ENCODE measurements at regions not wholly inside any gene's neighbourhood (a gene's known extent, or its start where the extent isn't known, plus 50 kb on each side); places are given as distances from the start of the nearest gene placed in this dataset.

DNA sequence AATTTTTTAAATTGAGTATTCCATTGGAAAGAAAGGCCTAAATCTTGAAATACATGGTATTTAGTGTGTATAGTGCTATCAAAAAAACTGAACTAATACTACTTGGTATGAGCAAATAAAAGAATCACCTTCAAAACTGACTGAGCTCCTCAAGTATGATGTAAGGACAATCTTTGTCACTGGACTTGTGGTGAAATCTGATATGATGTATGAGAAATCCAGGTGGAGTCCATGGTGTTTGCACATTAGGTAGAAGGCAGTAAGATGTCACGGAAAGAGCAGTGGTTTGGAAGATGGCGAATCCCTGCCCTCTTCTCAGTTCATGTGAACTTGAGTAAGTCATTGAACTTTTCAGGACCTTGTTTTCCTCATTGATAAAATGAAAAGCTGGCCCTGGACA, 62.1 kb upstream of the COL1A2 start:
- H3K4me3 ChIP-seq (ENCODE audit: low read depth, low read length) = no peak overlapping the region
- no peak for DNase-seq (ENCODE audit: low read depth)

DNA sequence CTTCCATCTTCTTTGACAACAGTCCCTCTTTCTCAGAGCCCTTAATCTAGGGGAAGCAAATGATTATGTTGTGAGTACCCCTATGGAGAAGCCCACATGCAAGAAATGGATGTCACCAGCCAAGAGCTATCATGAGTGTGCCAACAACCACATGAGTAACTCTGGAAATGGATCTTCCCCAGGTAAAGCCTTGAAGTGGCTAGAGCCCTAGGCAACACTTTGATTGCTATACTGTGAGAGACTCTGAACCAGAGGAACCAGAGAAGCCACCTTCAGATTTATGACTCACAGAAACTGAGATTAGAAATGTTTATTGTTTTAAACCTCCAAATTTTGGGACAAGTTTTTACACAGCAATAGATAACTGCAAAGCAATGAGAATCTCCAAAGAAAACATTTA, 60.9 kb upstream of the COL1A2 start:
- H3K4me3 ChIP-seq (ENCODE audit: low read depth, low read length) = no peak overlapping the region
- no peak for DNase-seq (ENCODE audit: low read depth)

DNA sequence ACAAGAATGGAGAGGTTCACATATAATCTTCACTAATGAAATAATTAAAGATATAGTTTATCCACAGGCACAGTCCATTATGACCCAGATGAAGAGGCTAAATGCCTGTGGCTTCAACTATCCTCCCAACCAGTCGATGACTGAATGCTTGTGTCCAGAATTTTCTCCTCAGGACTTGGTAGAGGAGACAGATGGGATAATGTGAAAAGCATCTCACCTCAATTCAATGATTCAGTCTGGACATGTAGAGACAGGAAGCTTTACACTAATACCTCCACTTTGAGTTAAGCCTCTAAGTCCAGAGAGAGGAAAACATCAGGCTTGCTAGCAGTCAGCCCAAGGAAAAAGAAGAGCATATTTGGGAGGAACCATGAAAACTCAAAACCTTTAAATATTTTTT, 59.1 kb upstream of the COL1A2 start:
- no peak overlapping the region for H3K4me3 ChIP-seq (ENCODE audit: low read depth, low read length)
- no peak for DNase-seq (ENCODE audit: low read depth)

DNA sequence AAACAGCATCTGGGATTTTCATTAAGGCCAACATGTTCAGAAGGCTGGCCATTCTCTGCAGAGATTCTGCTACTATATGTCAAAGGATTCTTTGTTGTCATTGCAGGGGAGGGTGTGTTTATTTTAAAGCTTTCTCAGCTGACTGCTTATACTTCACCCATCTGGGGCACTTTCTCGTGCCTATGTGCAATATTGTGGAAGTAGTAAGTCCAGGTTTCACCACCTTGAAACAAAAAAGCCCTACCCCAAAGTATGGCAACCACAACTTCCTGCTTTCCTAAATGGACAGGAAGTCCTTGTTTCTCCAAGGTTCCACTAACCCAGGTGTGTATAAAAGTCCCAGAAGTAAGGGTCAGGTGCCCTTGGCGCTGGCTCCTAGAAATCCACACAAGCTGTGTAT, 58.7 kb upstream of the COL1A2 start:
- DNase-seq (ENCODE audit: low read depth) = no peak
- no peak overlapping the region for H3K4me3 ChIP-seq (ENCODE audit: low read depth, low read length)

DNA sequence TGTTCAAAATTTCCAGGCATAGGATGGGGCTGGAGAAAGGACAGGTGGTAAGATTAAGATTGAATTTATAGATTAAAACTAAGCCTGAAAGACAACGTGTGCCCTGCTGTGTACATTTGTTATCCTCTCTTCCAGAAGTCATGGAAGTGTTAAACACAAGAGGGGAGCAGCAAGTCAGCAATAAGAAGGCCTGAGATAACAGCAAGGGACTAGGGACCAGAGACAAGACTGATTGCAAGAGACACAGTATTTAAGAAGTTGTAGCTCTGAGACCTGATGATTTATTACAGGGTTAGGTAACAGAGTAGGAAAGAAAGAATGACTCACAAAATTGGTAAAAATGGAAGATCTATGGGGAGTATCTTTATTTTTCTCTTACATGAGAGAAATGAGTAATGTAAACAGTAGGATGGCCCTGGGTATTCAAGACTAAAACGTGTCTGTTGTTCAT, 55.7 kb upstream of the COL1A2 start:
- DNase-seq (ENCODE audit: low read depth) = peak; percentile 60
- no peak overlapping the region for H3K4me3 ChIP-seq (ENCODE audit: low read depth, low read length)

DNA sequence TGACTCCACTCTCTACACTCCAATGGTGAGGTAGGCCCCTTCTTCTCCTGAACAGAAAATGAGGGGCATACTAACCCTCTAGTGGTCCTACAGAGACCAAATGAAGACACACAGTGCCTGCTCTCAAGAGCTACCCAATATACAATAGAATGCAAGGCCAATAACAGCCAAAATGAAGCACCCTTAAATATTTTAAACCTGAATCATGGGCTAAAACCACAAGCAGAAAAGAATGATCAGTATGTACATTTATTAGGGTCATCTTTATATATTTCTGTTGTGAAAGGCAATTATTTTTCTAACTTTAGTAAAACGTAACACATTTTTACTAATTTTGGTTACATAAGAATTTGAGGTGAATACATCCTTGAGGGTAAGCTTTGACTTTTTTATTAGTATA, 49.9 kb upstream of the COL1A2 start:
- H3K4me3 ChIP-seq (ENCODE audit: low read depth, low read length) = no peak overlapping the region
- DNase-seq (ENCODE audit: low read depth) = no peak
